ENCODE measurements at regions not wholly inside any gene's neighbourhood (a gene's known extent, or its start where the extent isn't known, plus 50 kb on each side); places are given as distances from the start of the nearest gene placed in this dataset.
"Not testable (repeated sequence)": the region's sequence is repeated elsewhere in the genome, so short reads cannot be mapped to it uniquely, and the experiment has no call there.

- no peak overlapping the region for H3K4me3 ChIP-seq (ENCODE audit: low read length)
- no peak for DNase-seq (ENCODE audit: low read depth, low spot score)
Measured at GRCh38 chr10:9260690-9261089, 1206.2 kb downstream of the GATA3 start.

- no peak overlapping the region for H3K4me3 ChIP-seq (ENCODE audit: low read length)
- no peak for DNase-seq (ENCODE audit: low read depth, low spot score)
Measured at GRCh38 chr10:9262770-9263169, 1208.3 kb downstream of the GATA3 start.

GRCh38 chr10:9268176-9268575 is 1213.7 kb downstream of the GATA3 start:
- no peak for DNase-seq (ENCODE audit: low read depth, low spot score)
- no peak overlapping the region for H3K4me3 ChIP-seq (ENCODE audit: low read length)

- not testable (repeated sequence) for DNase-seq (ENCODE audit: low read depth, low spot score); H3K4me3 ChIP-seq (ENCODE audit: low read length)
Measured at GRCh38 chr10:9273126-9273833, 1218.8 kb downstream of the GATA3 start.

- no peak overlapping the region for H3K4me3 ChIP-seq (ENCODE audit: low read length)
- DNase-seq (ENCODE audit: low read depth, low spot score): no peak
Measured at GRCh38 chr10:9274206-9274755, 1219.8 kb downstream of the GATA3 start.

GRCh38 chr10:9275861-9276260 is 1221.4 kb downstream of the GATA3 start:
- DNase-seq (ENCODE audit: low read depth, low spot score): no peak
- no peak overlapping the region for H3K4me3 ChIP-seq (ENCODE audit: low read length)

GRCh38 chr10:9285690-9286089 is 1231.2 kb downstream of the GATA3 start:
- no peak overlapping the region for H3K4me3 ChIP-seq (ENCODE audit: low read length)
- no peak for DNase-seq (ENCODE audit: low read depth, low spot score)

GRCh38 chr10:9289811-9290210 is 1235.3 kb downstream of the GATA3 start:
- DNase-seq (ENCODE audit: low read depth, low spot score): no peak

GRCh38 chr10:9291081-9291480 is 1236.6 kb downstream of the GATA3 start:
- no peak overlapping the region for H3K4me3 ChIP-seq (ENCODE audit: low read length)
- no peak for DNase-seq (ENCODE audit: low read depth, low spot score)

More at GRCh38 chr10:9289811-9290210, 1235.3 kb downstream of the GATA3 start:
- no peak overlapping the region for H3K4me3 ChIP-seq (ENCODE audit: low read length)

GRCh38 chr10:9294132-9294663 is 1239.7 kb downstream of the GATA3 start:
- H3K4me3 ChIP-seq (ENCODE audit: low read length): no peak overlapping the region
- DNase-seq (ENCODE audit: low read depth, low spot score): no peak

- H3K4me3 ChIP-seq (ENCODE audit: low read length): no peak overlapping the region
- DNase-seq (ENCODE audit: low read depth, low spot score): no peak
Measured at GRCh38 chr10:9294865-9295264, 1240.4 kb downstream of the GATA3 start.

- H3K4me3 ChIP-seq (ENCODE audit: low read length): no peak overlapping the region
- DNase-seq (ENCODE audit: low read depth, low spot score): no peak
Measured at GRCh38 chr10:9296190-9296589, 1241.7 kb downstream of the GATA3 start.

- no peak overlapping the region for H3K4me3 ChIP-seq (ENCODE audit: low read length)
- DNase-seq (ENCODE audit: low read depth, low spot score): no peak
Measured at GRCh38 chr10:9297580-9297979, 1243.1 kb downstream of the GATA3 start.

GRCh38 chr10:9299966-9300365 is 1245.5 kb downstream of the GATA3 start:
- no peak overlapping the region for H3K4me3 ChIP-seq (ENCODE audit: low read length)
- no peak for DNase-seq (ENCODE audit: low read depth, low spot score)

GRCh38 chr10:9301148-9301547 is 1246.7 kb downstream of the GATA3 start:
- DNase-seq (ENCODE audit: low read depth, low spot score): no peak

GRCh38 chr10:9301554-9301953 is 1247.1 kb downstream of the GATA3 start:
- no peak overlapping the region for H3K4me3 ChIP-seq (ENCODE audit: low read length)
- DNase-seq (ENCODE audit: low read depth, low spot score): no peak

More at GRCh38 chr10:9301148-9301547, 1246.7 kb downstream of the GATA3 start:
- no peak overlapping the region for H3K4me3 ChIP-seq (ENCODE audit: low read length)

- DNase-seq (ENCODE audit: low read depth, low spot score): peak; percentile 57
- no peak overlapping the region for H3K4me3 ChIP-seq (ENCODE audit: low read length)
Measured at GRCh38 chr10:9302140-9302746, 1247.8 kb downstream of the GATA3 start.

GRCh38 chr10:9305018-9305655 is 1250.6 kb downstream of the GATA3 start:
- peak; percentile 30 for DNase-seq (ENCODE audit: low read depth, low spot score)
- no peak overlapping the region for H3K4me3 ChIP-seq (ENCODE audit: low read length)

GRCh38 chr10:9311702-9312499 is 1257.4 kb downstream of the GATA3 start:
- DNase-seq (ENCODE audit: low read depth, low spot score): no peak
- no peak overlapping the region for H3K4me3 ChIP-seq (ENCODE audit: low read length)
